ENCODE measurements at regions not wholly inside any gene's neighbourhood (a gene's known extent, or its start where the extent isn't known, plus 50 kb on each side); places are given as distances from the start of the nearest gene placed in this dataset.
A peak's percentile ranks its signal among the peaks of the same experiment; 100 is the strongest.

DNA sequence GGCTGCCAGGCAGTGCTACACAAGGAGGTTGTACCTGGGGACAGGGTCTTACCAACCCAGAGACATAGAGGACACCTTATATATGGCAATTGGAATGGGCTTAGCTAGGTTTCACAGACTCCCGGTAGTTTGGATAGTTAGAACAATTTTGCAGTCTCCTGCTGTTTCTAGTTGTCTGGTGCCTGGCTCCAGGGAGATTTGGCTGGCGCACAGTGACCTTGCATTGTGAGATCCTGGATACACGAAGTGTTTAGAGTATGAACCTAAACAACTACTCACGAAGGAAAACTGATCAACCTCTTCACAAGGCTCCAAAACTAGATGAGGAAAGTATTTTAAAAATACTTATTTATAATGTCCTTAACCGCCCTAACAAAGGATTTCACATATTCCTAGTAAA, 614.7 kb downstream of the FAM181B start:
- no peaks in the 10 kb centered on the region for H3K9me3 Mint-ChIP-seq
- ATAC-seq (no peak), DNase-seq (no peak)
- H3K4me1 Mint-ChIP-seq = no peaks in the 10 kb centered on the region
- H3K27me3 Mint-ChIP-seq = no peaks in the 10 kb centered on the region
- no peak overlapping the region for H3K27ac Mint-ChIP-seq
- no peak overlapping the region for H3K4me3 Mint-ChIP-seq

DNA sequence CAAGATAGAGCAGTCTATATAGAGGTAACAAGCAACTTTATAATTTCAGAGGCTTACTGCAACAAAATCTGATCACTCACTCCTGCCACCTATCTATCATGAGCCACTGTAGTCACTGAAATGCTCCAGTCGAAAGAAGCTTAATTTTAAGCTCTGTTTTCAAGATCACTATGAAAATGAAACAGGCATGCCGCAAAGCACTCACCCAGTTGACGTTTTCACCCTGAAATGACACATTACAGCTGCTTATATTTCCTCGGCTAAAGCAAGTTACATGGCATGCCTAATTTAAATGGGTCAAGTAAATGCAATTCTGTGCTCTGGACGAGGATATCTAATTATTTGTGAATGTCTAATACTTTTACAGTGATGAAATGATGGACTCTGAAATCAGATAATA, 616.3 kb downstream of the FAM181B start:
- ATAC-seq = no peak

DNA sequence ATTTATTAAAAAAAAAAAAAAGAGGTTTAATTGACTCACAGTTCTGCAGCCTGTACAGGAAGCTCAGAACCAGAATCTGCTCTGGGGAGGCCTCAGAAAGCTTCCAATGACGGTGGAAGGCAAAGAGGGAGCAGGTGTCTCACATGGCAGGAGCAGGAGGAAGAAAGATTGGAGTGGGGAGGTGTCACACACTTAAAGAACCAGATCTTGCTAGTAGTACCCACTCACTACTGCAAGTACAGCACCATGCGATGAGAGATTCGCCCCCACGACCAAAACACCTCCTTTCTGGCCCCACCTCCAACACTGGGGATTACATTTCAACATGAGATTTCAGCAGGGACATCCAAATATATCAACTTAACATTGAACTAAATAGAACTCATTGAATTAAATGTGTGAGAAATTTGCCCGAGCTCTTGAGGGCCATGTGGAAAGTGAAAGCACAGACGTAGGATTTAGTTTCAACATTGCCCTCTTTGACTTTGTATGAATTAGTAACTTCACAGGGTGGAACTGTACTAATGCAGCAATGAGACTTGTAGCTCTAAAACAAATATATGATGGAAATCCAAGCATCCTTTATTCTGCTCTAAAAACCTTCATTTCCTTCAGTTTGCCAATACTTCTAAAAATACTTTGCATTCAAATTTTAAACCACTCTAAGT, 628.2 kb downstream of the FAM181B start:
- no peak for ATAC-seq
- no peak for DNase-seq
- H3K27me3 Mint-ChIP-seq = no peaks in the 10 kb centered on the region
- no peak overlapping the region for H3K27ac Mint-ChIP-seq
- H3K4me3 Mint-ChIP-seq = no peak overlapping the region
- H3K9me3 Mint-ChIP-seq = no peaks in the 10 kb centered on the region
- no peaks in the 10 kb centered on the region for H3K4me1 Mint-ChIP-seq

More for the DNA sequence above, 616.3 kb downstream of the FAM181B start:
- DNase-seq = no peak
- H3K4me3 Mint-ChIP-seq = no peak overlapping the region
- H3K27me3 Mint-ChIP-seq = no peaks in the 10 kb centered on the region
- H3K27ac Mint-ChIP-seq = no peak overlapping the region
- no peaks in the 10 kb centered on the region for H3K9me3 Mint-ChIP-seq
- no peaks in the 10 kb centered on the region for H3K4me1 Mint-ChIP-seq

DNA sequence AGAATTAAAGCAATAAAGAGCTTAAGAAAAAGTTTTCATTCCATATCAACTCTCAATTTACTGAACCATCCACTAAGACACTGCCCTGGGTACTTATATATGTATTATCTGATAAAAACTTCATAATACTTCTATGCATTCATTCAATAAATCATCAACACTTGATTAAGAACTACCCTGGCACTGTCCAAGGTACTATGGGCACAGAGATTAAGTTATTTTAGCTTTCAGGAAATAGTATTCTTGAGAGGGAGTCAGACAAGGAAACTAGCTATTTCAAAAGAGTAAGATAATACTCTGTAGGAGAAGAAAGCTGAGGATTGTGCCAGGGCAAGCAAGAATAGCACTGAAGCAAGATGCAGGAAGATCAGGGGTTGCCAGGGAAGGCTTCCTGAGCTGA, 640.8 kb downstream of the FAM181B start:
- Mint-ChIP-seq H3K27me3 (no peaks in the 10 kb centered on the region), H3K4me1 (no peaks in the 10 kb centered on the region), H3K27ac (no peak overlapping the region), H3K9me3 (no peaks in the 10 kb centered on the region), H3K4me3 (no peak overlapping the region)
- DNase-seq = no peak
- no peak for ATAC-seq

DNA sequence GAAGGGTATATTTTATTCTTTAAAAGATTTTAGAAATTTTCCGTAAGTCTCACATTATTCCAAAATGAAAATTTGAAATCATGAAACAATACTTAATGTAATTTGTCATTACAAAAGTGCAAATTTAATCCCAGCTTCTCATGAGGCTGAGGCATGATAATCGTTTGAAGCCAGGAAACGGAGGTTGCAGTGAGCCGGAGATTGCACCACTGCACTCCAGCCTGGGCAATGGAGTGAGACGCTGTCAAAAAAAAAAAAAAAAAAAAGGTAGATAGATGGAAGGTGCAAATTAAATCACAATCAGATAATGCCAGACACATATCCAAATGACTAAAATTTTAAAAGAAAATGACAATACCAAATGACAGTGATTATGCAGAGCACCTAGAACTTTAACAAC, 644.2 kb downstream of the FAM181B start:
- DNase-seq (no peak), ATAC-seq (no peak)
- Mint-ChIP-seq H3K9me3 (no peaks in the 10 kb centered on the region), H3K27me3 (no peaks in the 10 kb centered on the region), H3K4me3 (no peak overlapping the region), H3K4me1 (no peaks in the 10 kb centered on the region), H3K27ac (no peak overlapping the region)

DNA sequence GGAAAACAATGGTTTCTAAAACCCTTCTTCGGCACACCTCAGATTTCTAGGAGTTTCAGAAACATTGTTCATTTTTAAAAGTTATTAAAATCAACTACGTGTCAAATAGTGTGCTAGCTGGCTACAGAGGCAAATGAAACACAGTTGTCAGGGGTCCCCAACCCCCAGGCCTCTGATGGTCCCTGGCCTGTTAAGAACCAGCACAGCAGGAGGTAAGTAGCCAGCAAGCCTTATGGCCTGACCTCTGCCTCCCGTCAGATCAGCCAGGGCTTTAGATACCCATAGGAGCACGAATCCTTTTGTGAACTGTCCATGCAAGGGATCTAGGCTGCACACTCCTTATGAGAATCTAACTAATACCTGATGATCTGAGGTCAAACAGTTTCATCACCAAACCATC, 648.2 kb downstream of the FAM181B start:
- Mint-ChIP-seq H3K27me3 (peaks cover 7% of the 10 kb centered on the region), H3K27ac (no peak overlapping the region), H3K4me3 (no peak overlapping the region), H3K4me1 (no peaks in the 10 kb centered on the region), H3K9me3 (no peaks in the 10 kb centered on the region)
- ATAC-seq (no peak), DNase-seq (no peak)

DNA sequence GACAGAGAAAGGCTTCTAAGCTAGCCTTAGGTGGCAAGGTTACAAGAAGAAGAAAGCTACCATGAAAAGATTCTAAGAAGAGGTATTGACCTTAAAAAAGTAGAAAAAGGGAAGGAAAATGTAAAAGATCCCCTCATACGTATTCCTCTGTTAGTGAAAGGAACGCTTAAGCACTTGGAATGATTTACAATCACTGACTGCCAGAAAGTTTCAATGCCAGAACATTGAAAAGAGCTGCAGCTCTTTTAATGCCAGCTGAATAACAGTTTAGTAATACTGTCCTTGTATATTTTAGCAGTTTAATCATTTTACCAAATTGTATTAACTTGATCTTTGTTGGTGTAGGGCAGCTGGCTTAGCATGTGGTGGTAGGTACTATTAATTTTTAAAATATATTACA, 650.7 kb downstream of the FAM181B start:
- H3K27ac Mint-ChIP-seq = no peak overlapping the region
- DNase-seq (no peak), ATAC-seq (no peak)

DNA sequence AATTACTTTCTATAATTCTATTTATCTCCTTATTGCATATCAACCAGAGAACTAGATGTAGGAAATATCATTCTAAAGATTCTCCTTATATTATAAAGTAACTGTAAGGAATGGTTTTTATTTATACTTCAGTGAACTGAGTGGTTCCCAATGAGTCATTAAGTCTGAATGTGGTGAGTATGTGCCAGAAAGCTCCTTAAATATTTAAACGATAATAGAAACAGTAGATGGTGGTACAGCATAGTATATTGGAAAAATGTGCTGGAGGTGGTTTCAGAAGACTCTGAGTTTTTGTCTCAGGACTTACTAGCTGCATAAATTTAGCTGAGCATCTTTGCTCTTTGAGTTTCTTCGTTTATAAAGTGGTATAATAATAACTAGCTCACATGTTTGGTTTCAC, 653.5 kb downstream of the FAM181B start:
- H3K9me3 Mint-ChIP-seq = no peaks in the 10 kb centered on the region
- peaks cover 7% of the 10 kb centered on the region for H3K27me3 Mint-ChIP-seq
- DNase-seq (no peak), ATAC-seq (no peak)
- H3K4me3 Mint-ChIP-seq = no peak overlapping the region
- H3K4me1 Mint-ChIP-seq = no peaks in the 10 kb centered on the region
- no peak overlapping the region for H3K27ac Mint-ChIP-seq

More for the DNA sequence above, 650.7 kb downstream of the FAM181B start:
- H3K9me3 Mint-ChIP-seq = no peaks in the 10 kb centered on the region
- no peak overlapping the region for H3K4me3 Mint-ChIP-seq
- H3K27me3 Mint-ChIP-seq = peaks cover 7% of the 10 kb centered on the region
- no peaks in the 10 kb centered on the region for H3K4me1 Mint-ChIP-seq

DNA sequence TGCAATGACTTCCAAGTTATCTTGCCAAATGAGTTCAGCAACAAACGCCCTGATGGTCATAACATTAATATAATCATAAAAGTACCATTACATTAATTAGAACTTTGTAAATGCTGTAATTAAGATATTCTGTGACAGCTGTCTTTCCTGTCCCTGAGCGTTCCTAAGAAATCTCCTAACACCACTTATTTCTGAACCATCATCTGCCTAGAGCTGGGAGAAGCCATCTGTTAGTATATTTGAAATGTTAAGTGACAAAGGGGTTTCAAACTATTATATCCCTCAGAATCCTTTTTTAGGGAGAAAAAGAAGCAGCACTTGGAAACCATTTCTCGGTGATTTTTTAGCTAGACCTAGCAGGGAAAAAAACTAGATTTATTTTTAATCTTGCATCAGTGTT, 657.5 kb downstream of the FAM181B start:
- Mint-ChIP-seq H3K4me3 (no peak overlapping the region), H3K27me3 (no peaks in the 10 kb centered on the region), H3K9me3 (no peaks in the 10 kb centered on the region), H3K27ac (no peak overlapping the region), H3K4me1 (no peaks in the 10 kb centered on the region)
- ATAC-seq (no peak), DNase-seq (no peak)

DNA sequence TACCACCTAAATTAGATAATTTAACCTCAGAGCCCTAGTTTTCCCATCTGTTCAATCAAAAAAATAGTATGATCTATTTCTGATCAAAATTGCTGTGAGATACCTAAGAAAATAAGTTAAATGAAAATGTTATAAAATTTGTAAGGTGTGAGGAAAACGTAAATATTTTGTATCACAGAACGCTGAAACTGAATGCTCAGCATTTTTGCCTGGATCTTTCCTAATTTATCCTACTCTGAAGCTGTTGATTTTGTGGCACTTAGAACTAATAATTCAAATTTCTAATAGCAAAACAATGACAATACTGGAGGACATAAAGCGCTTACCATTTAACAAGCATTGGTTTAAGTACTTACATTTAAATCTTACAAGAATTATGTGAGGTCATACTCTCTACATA, 674.2 kb downstream of the FAM181B start:
- no peaks in the 10 kb centered on the region for H3K9me3 Mint-ChIP-seq
- H3K4me3 Mint-ChIP-seq = no peak overlapping the region
- ATAC-seq = no peak
- H3K27ac Mint-ChIP-seq = no peak overlapping the region
- no peak for DNase-seq
- H3K4me1 Mint-ChIP-seq = no peaks in the 10 kb centered on the region
- H3K27me3 Mint-ChIP-seq = peaks cover 8% of the 10 kb centered on the region

DNA sequence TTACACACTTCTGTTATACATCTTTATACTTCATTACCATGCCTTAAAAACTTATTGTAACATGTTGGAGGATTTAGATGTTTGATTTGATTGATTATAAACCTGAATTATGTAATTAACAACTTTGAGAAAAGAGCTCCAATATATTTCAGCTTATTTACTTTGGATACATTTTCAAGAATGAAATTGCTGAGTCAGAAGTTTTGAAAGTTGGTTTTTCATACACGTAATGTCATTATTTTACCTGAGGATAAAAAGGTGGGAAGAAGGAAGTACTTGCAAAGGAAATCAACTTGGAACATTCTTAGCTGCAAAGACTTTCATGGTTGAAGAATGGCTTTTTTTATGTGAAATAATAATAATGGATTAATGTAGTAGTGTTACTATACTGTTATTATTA, 677.2 kb downstream of the FAM181B start:
- DNase-seq = no peak

DNA sequence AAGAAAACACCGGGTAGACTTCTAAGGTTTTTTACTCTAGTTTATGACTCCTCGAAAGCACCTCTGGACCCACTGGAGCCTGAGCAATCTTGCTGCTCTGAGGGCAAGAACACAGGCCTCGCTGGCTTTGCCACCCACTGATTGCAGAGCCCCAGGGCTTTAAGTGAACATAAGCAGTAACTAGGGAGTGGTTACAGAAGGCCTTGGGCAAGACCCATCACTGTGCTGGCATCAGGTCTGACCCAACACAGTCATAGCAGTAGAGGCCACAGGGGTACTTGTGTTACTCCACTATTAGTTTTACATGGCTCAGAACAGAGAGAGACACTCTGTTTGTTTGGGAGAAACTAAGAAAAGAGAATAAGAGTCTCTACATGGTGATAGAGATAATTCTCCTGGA, 684.5 kb downstream of the FAM181B start:
- H3K27me3 Mint-ChIP-seq = no peaks in the 10 kb centered on the region
- peaks cover 8 to 31% of the 10 kb centered on the region in 2 donors for H3K9me3 Mint-ChIP-seq
- ATAC-seq = no peak
- H3K4me3 Mint-ChIP-seq = no peak overlapping the region
- DNase-seq = no peak
- H3K4me1 Mint-ChIP-seq = no peaks in the 10 kb centered on the region
- H3K27ac Mint-ChIP-seq = no peak overlapping the region

More for the DNA sequence above, 677.2 kb downstream of the FAM181B start:
- Mint-ChIP-seq H3K27ac (no peak overlapping the region), H3K4me3 (no peak overlapping the region), H3K4me1 (no peaks in the 10 kb centered on the region), H3K9me3 (no peaks in the 10 kb centered on the region), H3K27me3 (peaks cover 8% of the 10 kb centered on the region)
- ATAC-seq = no peak

DNA sequence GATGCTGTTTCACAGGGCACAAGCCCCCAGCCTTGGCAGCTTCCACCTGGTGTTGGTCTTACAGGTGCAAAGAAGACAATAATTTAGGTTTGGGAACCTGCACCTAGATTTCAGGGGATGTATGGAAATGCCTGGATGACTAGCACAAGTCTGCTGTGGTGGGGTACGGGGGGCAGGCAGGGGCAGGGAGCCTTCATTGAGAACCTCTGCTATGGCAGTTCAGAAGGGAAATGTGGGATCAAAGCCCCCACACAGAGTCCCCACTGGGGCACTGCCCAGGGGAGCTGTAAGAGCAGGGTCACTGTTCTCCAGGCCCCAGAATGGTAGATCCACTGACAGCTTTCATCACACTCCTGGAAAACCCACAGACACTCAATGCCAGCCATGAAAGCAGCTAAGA, 686.5 kb downstream of the FAM181B start:
- no peak overlapping the region for H3K27ac Mint-ChIP-seq
- no peak for DNase-seq
- H3K4me1 Mint-ChIP-seq = no peaks in the 10 kb centered on the region
- no peak for ATAC-seq
- H3K4me3 Mint-ChIP-seq = no peak overlapping the region
- peaks cover 8 to 31% of the 10 kb centered on the region in 2 donors for H3K9me3 Mint-ChIP-seq
- H3K27me3 Mint-ChIP-seq = no peaks in the 10 kb centered on the region

DNA sequence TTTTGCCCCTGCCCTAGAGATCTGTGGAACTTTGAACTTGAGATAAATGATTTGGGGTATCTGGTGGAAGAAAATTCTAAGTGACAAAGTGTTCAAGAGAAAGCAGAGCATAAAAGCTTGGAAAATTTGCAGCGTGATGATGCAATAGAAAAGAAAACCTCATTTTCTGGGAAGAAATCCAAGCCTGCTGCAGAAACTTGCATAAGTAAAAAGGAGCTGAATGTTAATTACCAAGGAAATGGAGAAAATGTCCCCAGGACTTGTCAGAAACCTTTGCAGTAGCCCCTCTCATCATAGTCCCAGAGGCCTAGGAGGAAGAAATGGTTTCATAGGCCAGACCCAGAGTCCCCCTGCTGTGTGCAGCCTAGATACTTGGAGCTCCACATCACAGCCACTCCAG, 686.9 kb downstream of the FAM181B start:
- H3K4me3 Mint-ChIP-seq = no peak overlapping the region
- H3K27ac Mint-ChIP-seq = no peak overlapping the region
- ATAC-seq (no peak), DNase-seq (no peak)
- peaks cover 8 to 31% of the 10 kb centered on the region in 2 donors for H3K9me3 Mint-ChIP-seq
- no peaks in the 10 kb centered on the region for H3K27me3 Mint-ChIP-seq
- no peaks in the 10 kb centered on the region for H3K4me1 Mint-ChIP-seq

DNA sequence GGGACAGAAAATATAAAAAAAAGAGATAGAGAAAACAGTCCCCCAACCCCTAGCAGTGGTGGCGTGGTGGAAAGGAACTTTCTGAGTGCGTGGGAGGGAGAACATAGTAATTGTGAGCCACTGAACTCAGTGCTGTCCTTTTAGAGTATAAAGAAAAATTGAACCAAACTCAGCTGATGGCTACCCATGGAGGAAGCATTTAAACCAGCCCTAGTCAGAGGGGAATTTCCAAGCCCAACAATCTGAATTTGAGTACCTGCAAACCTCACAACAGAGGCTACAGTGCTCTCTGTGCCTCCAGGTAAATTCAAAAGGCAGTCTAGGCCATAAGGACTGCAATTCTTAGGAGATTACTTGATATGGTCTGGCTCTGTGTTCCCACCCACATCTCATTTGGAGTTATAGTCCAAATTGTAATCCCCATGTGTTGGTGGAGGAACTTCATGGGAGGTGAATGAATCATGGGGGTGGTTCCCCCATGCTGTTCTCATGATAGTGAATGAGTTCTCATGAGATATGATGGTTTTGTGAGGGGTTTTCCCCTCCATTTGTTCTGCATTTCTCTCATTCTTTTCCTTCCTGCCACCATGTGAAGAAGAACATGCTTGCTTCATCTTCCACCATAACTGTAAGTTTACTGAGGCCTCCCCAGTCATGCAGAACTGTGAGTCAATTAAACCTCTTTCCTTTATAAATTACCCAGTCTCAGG, 687.8 kb downstream of the FAM181B start:
- no peaks in the 10 kb centered on the region for H3K27me3 Mint-ChIP-seq
- ATAC-seq (peak; percentile 50), DNase-seq (no peak)
- no peaks in the 10 kb centered on the region for H3K4me1 Mint-ChIP-seq
- H3K27ac Mint-ChIP-seq = no peak overlapping the region
- peaks cover 8 to 31% of the 10 kb centered on the region in 2 donors for H3K9me3 Mint-ChIP-seq
- no peak overlapping the region for H3K4me3 Mint-ChIP-seq

DNA sequence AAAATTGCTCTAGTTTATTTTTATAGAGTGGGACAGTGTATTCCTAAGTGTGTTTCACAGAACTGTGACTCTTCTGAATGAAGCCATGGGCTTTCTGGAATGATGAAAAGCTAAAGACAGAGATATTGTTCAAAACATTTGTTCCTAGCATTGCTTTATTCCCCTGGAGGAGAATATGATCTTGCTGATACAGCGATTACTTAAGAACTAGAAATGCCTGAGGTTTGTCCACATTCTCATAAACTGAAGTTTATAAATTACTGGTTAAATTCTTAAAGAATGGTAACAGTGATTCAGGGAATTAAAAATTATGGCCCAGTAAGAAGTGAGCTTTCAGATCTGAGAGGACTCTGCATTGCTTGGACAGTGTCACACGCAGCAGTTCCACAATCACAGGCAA, 690.3 kb downstream of the FAM181B start:
- H3K4me3 Mint-ChIP-seq = no peak overlapping the region
- DNase-seq (no peak), ATAC-seq (no peak)
- no peaks in the 10 kb centered on the region for H3K27me3 Mint-ChIP-seq
- H3K4me1 Mint-ChIP-seq = no peaks in the 10 kb centered on the region
- H3K9me3 Mint-ChIP-seq = peaks cover 8 to 30% of the 10 kb centered on the region in 2 donors
- no peak overlapping the region for H3K27ac Mint-ChIP-seq

DNA sequence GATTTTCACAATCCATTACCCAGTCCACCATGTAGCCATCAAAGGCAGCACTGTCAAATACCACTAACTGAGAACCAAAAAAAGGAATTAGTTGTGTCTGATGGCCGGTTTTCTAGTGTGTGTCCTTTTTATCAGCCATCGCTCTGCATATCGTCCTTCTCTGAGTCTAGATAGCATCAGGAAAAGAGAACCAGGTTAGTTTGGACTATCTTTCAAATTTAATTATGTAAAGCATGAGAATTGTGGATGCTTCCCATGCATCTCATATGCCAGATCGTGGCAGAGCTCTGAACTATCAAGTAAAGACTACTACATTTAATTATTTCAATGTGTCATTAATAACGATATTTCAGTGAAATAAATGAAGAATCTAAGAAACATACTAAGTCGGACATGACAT, 691.9 kb downstream of the FAM181B start:
- H3K4me3 Mint-ChIP-seq = no peak overlapping the region

More for the DNA sequence above, 691.9 kb downstream of the FAM181B start:
- ATAC-seq (no peak), DNase-seq (no peak)
- Mint-ChIP-seq H3K27ac (no peak overlapping the region), H3K27me3 (no peaks in the 10 kb centered on the region), H3K4me1 (no peaks in the 10 kb centered on the region), H3K9me3 (peaks cover 7 to 16% of the 10 kb centered on the region in 2 donors)
